CD14-positive monocyte (primary cell): ENCODE measurements at regions not wholly inside any gene's neighbourhood (a gene's known extent, or its start where the extent isn't known, plus 50 kb on each side); places are given as distances from the start of the nearest gene placed in this dataset.

Source experiments
- DNase-seq, 3 donors: peaks; one replicate each; pipeline ENCODE4 v3.0.0-alpha.2; 2011 to 2022
- H2AFZ ChIP-seq: 2 replicates; pipeline ENCODE4 v1.6.0; 2012; ENCODE audit warnings: mild to moderate bottlenecking, low read depth, low read length, inconsistent platforms; ENCODE audit not compliant: insufficient read depth, poor library complexity, severe bottlenecking
- H3K27ac ChIP-seq, 2 donors: 1 replicate in 1 of 2; 2 replicates in 1 of 2; pipeline ENCODE4 v1.5.1; 2012 to 2013; ENCODE audit warnings: low read length in 2 of 2, control low read depth in 1 of 2, inconsistent platforms in 1 of 2, low read depth in 1 of 2, mild to moderate bottlenecking in 1 of 2
- H3K27me3 ChIP-seq, 2 donors: one replicate each; pipeline versions ENCODE4 v1.6.0 to v1.6.1; 2011 to 2013; ENCODE audit warnings: low read length in 2 of 2; ENCODE audit not compliant: control insufficient read depth in 2 of 2, insufficient read depth in 2 of 2
- H3K36me3 ChIP-seq, 2 donors: replicated peaks in 1 of 2; 1 replicate in 1 of 2; 2 replicates in 1 of 2; pipeline versions ENCODE4 v1.5.1 to v1.6.1; 2012 to 2013; ENCODE audit warnings: low read length in 2 of 2, control low read depth in 1 of 2, inconsistent platforms in 1 of 2, mild to moderate bottlenecking in 1 of 2; ENCODE audit not compliant: insufficient read depth in 2 of 2, control insufficient read depth in 1 of 2
- H3K4me1 ChIP-seq, 2 donors: 1 replicate in 1 of 2; 2 replicates in 1 of 2; pipeline versions ENCODE4 v1.5.1 to v1.6.1; 2012 to 2013; ENCODE audit warnings: low read length in 2 of 2, control low read depth in 1 of 2, inconsistent platforms in 1 of 2, mild to moderate bottlenecking in 1 of 2, moderate library complexity in 1 of 2; ENCODE audit not compliant: insufficient read depth in 2 of 2, control insufficient read depth in 1 of 2
- H3K4me2 ChIP-seq: replicated peaks from 2 replicates; pipeline ENCODE3; 2012; ENCODE audit warnings: low read length, moderate library complexity, mild to moderate bottlenecking; ENCODE audit not compliant: poor library complexity, severe bottlenecking; ENCODE audit errors: extremely low read depth
- H3K4me3 ChIP-seq, 3 experiments: fragments of 200-600 bp in 1 of 3; sonication (generic) in 1 of 3; replicated peaks in 1 of 3; 1 replicate in 2 of 3; 2 replicates in 1 of 3; pipeline ENCODE4 v1.5.1; 2011 to 2013; ENCODE audit warnings: low read length in 3 of 3, mild to moderate bottlenecking in 3 of 3, control low read depth in 2 of 3, low read depth in 2 of 3, inconsistent platforms in 1 of 3, moderate library complexity in 1 of 3
- H3K79me2 ChIP-seq: 2 replicates; pipeline ENCODE4 v1.6.0; 2012; ENCODE audit warnings: mild to moderate bottlenecking, control low read depth, inconsistent platforms, low read length, moderate library complexity; ENCODE audit not compliant: insufficient read depth
- H3K9ac ChIP-seq: 2 replicates; pipeline ENCODE4 v1.6.0; 2017; ENCODE audit warnings: low read length, mild to moderate bottlenecking; ENCODE audit not compliant: insufficient read depth, poor library complexity, severe bottlenecking
- H3K9me3 ChIP-seq, 2 donors: replicated peaks in 1 of 2; 1 replicate in 1 of 2; 2 replicates in 1 of 2; pipeline versions ENCODE4 v1.5.1 to v1.6.1; 2012 to 2013; ENCODE audit warnings: low read length in 2 of 2, control low read depth in 1 of 2; ENCODE audit not compliant: control insufficient read depth in 1 of 2, insufficient read depth in 1 of 2
- H4K20me1 ChIP-seq: 2 replicates; pipeline ENCODE4 v1.6.0; 2012; ENCODE audit warnings: mild to moderate bottlenecking, low read length, control low read depth, moderate library complexity; ENCODE audit not compliant: insufficient read depth
- H3K27ac Mint-ChIP-seq, 7 donors: one replicate each; pipeline ENCODE4 v1.8.0; 2020; ENCODE audit warnings: mild to moderate bottlenecking in 7 of 7, mixed read lengths in 7 of 7, moderate library complexity in 6 of 7, inconsistent platforms in 2 of 7
- H3K27me3 Mint-ChIP-seq, 3 donors: one replicate each; pipeline ENCODE4 v1.8.0; 2021 to 2022; ENCODE audit warnings: low read depth in 3 of 3, mild to moderate bottlenecking in 3 of 3, mixed read lengths in 3 of 3, moderate library complexity in 3 of 3, inconsistent platforms in 1 of 3
- H3K36me3 Mint-ChIP-seq, 2 donors: one replicate each; pipeline ENCODE4 v1.8.0; 2020; ENCODE audit warnings: mixed read lengths in 2 of 2, inconsistent platforms in 1 of 2, mild to moderate bottlenecking in 1 of 2
- H3K4me1 Mint-ChIP-seq: one replicate; pipeline ENCODE4 v1.8.0; 2020; ENCODE audit warnings: mild to moderate bottlenecking, mixed read lengths
- H3K4me3 Mint-ChIP-seq, 2 donors: one replicate each; pipeline ENCODE4 v1.8.0; 2020; ENCODE audit warnings: mild to moderate bottlenecking in 2 of 2, mixed read lengths in 2 of 2, moderate library complexity in 1 of 2
- H3K9me3 Mint-ChIP-seq, 7 donors: one replicate each; pipeline ENCODE4 v1.8.0; 2020 to 2022; ENCODE audit warnings: mixed read lengths in 7 of 7, mild to moderate bottlenecking in 6 of 7, moderate library complexity in 6 of 7, inconsistent platforms in 2 of 7
- WGBS: methylation state at CpG from one replicate; pipeline ENCODE4 v1.1.5; 2013; ENCODE audit warnings: missing lambda C conversion rate; ENCODE audit not compliant: insufficient coverage; 5-methylcytosine and 5-hydroxymethylcytosine counted together
- intact Hi-C, 2 donors: fragments of 100-400 bp; cut with micrococcal nuclease; formaldehyde crosslinking; loops; one replicate each; pipeline versions ENCODE4 v1.15.0 to v1.15.1; 2023
- TF ChIP-seq, protein P1 (sequence below): fragments of 200-600 bp; IDR thresholded peaks from one replicate; pipeline ENCODE4 v1.8.0; 2022; ENCODE audit warnings: antibody characterized with exemption, mild to moderate bottlenecking

GRCh38 chr5:41575110-41575779, 64.8 kb upstream of the PLCXD3 start:
- intact Hi-C loops: no loop called here
- 88% methylated on average over 1 of the region's 1 CpG for WGBS

DNA sequence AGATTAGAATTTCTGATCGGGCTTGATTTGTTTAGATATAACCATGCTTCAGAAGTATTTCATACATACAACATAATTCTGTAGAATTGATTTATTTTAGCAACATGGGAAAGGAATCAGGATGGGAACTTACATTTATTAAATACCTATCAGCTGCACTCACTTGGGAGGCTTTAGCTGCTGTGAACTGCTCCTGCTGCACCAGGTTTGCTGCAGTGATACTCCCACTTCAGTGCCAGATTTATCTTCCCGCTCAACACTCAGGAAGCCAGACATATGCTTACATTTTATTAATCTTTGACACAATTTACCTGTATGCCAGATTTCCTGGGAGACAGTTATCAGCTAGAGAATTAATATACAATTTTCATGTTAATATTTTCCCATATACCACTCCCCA, 64.0 kb upstream of the PLCXD3 start:
- Mint-ChIP-seq H3K36me3 (no peaks in the 10 kb centered on the region), H3K27ac (no peak overlapping the region), H3K27me3 (no peaks in the 10 kb centered on the region), H3K9me3 (peaks cover 5 to 17% (median 8%) of the 10 kb centered on the region in 7 donors), H3K4me3 (no peak overlapping the region), H3K4me1 (no peaks in the 10 kb centered on the region)
- intact Hi-C loops: no loop called here
- no peaks in the 10 kb centered on the region for H3K79me2 ChIP-seq
- peaks cover 8 to 19% of the 10 kb centered on the region in 2 donors for H3K9me3 ChIP-seq
- no peaks in the 10 kb centered on the region for H3K27me3 ChIP-seq
- H4K20me1 ChIP-seq: no peaks in the 10 kb centered on the region
- no peak overlapping the region for H2AFZ ChIP-seq
- H3K4me3 ChIP-seq: no peak overlapping the region
- DNase-seq: no peak
- no peaks in the 10 kb centered on the region for H3K4me1 ChIP-seq
- no peaks in the 10 kb centered on the region for H3K36me3 ChIP-seq
- H3K4me2 ChIP-seq: no peak overlapping the region
- TF ChIP-seq, protein P1, sequence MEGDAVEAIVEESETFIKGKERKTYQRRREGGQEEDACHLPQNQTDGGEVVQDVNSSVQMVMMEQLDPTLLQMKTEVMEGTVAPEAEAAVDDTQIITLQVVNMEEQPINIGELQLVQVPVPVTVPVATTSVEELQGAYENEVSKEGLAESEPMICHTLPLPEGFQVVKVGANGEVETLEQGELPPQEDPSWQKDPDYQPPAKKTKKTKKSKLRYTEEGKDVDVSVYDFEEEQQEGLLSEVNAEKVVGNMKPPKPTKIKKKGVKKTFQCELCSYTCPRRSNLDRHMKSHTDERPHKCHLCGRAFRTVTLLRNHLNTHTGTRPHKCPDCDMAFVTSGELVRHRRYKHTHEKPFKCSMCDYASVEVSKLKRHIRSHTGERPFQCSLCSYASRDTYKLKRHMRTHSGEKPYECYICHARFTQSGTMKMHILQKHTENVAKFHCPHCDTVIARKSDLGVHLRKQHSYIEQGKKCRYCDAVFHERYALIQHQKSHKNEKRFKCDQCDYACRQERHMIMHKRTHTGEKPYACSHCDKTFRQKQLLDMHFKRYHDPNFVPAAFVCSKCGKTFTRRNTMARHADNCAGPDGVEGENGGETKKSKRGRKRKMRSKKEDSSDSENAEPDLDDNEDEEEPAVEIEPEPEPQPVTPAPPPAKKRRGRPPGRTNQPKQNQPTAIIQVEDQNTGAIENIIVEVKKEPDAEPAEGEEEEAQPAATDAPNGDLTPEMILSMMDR: no peak
- no CpG with 5 or more reads among the region's 2 CpGs for WGBS
- no peak overlapping the region for H3K27ac ChIP-seq
- H3K9ac ChIP-seq: no peak overlapping the region

More at GRCh38 chr5:41575110-41575779, 64.8 kb upstream of the PLCXD3 start:
- no peaks in the 10 kb centered on the region for H3K36me3 ChIP-seq
- no peak overlapping the region for H3K27ac ChIP-seq
- no peaks in the 10 kb centered on the region for H3K4me1 ChIP-seq
- no peak overlapping the region for H3K9ac ChIP-seq
- H3K4me3 ChIP-seq: no peak overlapping the region
- H2AFZ ChIP-seq: no peak overlapping the region
- H3K9me3 ChIP-seq: peaks cover 3 to 19% of the 10 kb centered on the region in 2 donors
- H3K4me1 Mint-ChIP-seq: no peaks in the 10 kb centered on the region
- no peaks in the 10 kb centered on the region for H3K79me2 ChIP-seq
- no peak overlapping the region for H3K4me2 ChIP-seq
- no peak for DNase-seq
- H3K27me3 Mint-ChIP-seq: no peaks in the 10 kb centered on the region
- no peak overlapping the region for H3K4me3 Mint-ChIP-seq
- H3K27me3 ChIP-seq: no peaks in the 10 kb centered on the region
- H3K9me3 Mint-ChIP-seq: peaks cover 0 to 10% (median 2%) of the 10 kb centered on the region in 7 donors
- no peaks in the 10 kb centered on the region for H4K20me1 ChIP-seq
- H3K36me3 Mint-ChIP-seq: no peaks in the 10 kb centered on the region
- TF ChIP-seq, protein P1: no peak
- H3K27ac Mint-ChIP-seq: no peak overlapping the region
